ENCODE measurements at regions not wholly inside any gene's neighbourhood (a gene's known extent, or its start where the extent isn't known, plus 50 kb on each side); places are given as distances from the start of the nearest gene placed in this dataset.
"Not testable (repeated sequence)": the region's sequence is repeated elsewhere in the genome, so short reads cannot be mapped to it uniquely, and the experiment has no call there.

DNA sequence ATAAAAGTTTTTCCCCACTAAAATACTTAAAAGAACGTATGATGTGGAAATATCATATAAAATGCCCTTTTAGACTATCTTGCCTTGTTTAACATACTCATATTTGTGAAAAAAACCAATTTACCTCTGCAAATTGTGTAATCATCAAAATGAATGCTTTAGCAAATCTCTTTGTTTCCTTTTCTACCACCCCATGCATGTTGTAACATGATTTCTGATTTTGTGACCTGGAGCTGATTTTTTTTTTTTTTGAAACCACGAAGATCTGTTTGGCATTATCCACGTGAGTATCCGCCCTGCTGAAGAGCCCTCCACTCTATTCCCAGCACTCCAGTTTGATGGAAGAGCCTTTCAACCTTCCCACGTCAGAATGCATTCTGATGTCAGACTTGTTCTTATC, 245.8 kb upstream of the NBEA start:
- DNase-seq (ENCODE audit: low read depth): no peak

DNA sequence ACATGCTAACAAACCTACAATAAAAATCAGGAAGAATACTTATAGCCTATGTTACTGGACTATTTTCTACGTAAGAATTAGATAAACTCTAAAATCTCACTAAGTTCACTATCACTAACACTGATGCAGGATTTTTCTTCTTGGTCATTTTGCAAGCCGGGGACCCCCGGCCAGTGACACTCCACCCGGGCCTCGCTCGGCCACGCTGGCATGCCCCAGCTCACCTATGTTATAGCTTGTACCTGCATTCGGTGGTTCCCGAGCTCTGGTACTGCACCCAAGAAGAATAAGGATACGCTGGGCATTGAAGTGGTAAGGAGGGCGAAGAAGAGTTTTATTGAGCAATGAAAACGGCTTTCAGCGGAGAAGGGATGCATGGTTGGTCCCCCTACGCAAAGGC, 245.3 kb upstream of the NBEA start:
- no peak for DNase-seq (ENCODE audit: low read depth)

DNA sequence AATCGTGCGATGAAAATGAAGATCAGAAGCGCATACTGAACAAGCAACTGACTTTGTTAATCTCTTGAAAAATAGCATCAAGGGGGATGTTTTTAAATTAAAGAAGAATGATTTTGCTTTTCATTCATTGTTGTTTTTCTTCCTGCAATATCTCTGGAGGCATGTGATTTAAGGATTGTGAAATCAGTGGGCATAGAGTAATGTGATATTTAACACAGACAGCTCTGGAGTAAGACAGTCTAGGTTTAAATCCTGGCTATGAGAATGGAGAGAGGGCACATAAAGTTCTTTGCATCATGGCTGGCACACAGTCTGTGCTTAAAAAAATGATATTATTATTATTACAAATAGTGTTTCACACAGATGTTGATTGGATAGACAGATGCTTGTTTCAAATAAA, 243.1 kb upstream of the NBEA start:
- no peak for DNase-seq (ENCODE audit: low read depth)

DNA sequence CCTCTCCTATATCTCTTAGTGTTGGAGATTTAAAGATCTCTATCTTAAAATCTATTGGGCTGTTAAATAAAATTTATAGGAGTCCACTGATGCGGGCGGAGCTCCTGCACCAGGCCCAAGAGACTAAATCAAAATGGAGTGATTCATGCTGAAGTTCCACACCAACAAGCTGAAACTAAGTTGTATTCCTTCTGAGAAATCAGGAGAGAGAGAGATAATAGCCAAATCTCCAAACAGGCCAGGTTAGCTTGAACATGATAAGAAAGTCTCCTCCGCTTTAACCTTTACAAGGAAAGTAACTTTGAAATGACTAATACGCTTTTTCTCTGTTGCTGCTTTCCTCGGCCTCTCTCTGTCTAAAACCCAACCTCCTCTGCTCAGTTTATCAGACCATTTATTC, 241.9 kb upstream of the NBEA start:
- no peak for DNase-seq (ENCODE audit: low read depth)

DNA sequence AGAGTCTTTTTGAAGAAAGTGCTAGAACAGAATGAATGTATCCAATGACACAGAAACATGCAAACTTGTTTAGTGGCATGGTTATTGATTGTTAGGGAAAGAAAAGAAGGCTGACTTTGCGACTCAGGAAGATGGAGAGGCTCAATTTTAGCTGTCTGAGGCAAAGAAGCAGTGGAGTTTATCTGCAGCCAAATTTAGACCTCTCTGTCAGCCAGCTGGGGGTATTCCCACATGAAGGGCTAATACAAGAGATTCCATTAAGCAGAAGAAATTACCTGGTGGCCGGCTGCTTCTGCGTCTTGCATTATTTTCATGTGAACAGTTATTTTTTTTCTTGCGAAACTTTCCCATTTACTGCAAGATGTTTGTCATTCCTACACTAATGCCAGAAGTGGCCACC, 240.2 kb upstream of the NBEA start:
- no peak for DNase-seq (ENCODE audit: low read depth)

DNA sequence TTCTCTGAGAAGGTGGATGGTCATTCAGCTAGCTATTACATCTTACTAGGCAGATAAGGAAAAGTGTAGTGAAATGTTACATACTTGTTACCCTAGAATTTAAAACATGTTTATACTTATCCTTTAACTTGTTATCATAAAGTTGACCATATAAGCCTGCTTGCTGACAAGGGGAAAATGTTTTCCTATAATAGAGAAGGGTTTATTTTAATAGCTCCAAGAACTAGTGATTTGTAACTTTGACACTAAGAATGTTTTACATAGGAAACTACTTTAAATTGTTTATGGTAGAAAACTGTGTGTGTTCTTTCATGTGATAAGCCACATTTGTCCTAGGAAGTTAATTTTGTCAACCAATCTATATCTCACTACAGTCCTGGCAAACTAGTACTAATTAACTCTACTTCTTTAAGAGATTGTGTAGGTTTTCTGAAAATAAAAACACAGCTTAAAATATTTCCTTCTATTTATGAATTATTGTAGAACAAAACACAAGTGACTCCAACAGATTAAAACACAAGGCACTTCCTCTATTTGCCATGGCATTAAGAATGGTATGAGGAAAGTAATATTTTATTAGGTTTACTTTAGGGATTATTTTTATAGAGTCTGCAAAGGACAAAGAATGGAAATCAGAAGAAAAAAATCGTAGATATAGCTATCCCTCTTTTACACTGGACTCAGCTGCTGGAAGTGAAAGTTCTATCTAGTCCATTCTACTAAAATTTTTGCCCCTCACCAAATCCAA, 233.3 kb upstream of the NBEA start:
- no peak for DNase-seq (ENCODE audit: low read depth)

DNA sequence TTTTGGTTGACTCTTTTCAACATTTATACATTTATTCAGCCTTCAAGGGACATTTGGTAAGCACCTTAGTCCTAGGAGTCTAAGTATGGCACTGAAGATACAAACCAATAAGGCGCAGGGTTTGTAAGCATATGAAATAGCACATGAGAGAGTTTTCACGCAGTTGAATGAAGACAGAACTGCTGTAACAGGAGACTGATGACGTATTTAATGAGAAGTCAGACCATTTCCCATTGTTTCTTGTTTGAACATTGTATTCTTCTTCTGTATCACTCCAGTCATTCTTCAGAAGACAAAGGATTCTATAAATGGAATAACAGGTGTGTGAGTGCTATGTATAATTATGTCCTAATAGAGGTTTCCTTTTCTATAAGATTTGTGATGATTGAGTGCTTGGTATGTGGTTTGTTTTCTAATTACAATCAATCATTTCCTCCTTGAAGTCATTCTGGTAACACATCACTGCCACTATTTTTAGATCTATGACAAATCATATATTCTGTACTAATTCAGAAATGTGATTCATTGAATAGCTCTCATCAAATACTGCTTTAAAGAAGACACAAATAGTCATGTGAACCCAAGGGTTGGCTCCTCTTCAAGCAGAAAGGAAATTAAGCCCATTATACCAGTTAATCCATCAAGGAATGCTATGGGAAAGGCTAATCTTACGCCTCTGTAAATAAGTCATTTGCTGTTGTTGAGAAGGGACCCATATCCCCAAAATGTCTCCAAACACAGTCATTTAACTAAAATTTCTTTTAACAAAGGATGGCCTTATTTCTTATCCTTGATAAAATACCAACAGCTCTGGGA, 222.8 kb upstream of the NBEA start:
- no peak for DNase-seq (ENCODE audit: low read depth)

DNA sequence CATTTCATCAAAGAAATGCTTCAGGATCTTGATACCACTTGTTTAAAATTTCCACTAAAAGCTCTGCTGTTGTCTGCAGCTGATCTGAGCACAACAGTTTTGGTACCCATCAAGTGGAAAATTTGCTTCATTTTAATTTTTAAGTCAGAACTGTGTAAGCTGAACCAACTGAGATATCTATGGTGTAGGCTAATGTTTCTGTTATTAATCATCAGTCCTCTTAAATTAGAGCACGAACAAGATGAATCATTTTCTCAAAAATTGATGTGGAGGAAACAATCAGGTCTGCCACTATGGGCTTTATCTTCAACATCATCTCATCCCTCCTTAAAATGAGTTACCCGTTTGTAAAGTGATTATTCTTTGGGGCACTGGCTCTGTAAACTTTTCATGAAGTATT, 221.5 kb upstream of the NBEA start:
- DNase-seq (ENCODE audit: low read depth): no peak

DNA sequence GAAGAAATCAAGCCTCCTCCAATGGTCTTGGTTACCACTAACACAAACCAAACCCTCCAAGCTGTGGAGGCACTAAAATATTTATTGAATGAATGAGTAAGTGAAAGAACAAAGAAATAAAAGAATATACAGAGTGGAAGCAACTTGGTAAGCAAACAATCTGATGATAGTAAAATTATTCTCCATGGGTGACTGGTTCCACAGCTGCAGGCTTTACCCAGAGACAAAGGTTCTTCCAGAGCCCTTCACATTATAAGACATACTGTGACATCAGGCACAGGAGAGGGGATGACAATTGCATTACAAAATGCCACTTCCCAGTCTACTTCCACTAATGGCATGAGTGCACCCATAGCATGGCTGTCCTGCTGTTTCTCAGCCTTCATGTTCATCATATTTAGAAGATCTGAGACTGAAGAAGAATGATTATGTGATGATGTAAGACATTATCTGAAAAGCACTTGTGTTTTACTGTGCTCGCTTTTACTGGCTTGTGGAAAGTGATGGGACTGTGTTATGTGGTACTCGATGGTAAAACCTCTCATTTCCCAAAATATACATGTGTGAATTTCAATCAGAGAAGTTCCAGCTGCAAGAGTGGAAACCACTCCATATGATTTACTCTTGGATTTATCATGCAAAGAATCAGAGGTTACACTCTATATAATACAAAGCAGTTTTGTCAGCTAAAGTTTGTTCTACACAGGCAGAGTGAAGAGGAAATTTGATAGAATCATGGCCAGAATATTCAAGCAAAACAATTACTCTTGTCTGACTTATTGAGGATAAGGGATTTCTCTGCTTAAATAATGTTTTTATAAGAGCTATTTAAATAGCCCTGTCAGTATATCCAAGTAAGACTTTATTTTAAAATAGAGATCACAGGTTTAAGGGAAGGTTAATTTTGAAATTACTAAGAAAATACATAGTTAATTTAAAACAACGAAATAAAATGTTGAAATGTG, 220.2 kb upstream of the NBEA start:
- DNase-seq (ENCODE audit: low read depth): no peak

DNA sequence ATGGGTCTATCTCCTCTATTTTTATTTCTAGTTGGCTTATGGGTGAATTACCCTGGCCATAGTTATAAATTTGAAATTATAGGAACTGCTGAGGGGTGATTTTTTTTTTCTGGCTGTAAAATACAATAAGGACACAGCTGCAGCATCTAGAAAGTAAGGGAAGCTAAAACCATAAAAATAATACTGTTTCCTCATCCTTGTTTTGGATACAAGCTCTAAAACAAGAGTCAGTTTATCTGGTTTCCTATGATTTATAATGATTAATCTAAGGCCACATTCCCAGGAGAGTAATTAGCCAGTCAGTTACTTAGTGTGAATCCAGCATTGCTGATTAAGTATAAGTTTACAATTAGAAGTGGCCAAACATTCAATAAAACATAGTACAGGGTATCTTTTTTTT, 219.1 kb upstream of the NBEA start:
- DNase-seq (ENCODE audit: low read depth): no peak

DNA sequence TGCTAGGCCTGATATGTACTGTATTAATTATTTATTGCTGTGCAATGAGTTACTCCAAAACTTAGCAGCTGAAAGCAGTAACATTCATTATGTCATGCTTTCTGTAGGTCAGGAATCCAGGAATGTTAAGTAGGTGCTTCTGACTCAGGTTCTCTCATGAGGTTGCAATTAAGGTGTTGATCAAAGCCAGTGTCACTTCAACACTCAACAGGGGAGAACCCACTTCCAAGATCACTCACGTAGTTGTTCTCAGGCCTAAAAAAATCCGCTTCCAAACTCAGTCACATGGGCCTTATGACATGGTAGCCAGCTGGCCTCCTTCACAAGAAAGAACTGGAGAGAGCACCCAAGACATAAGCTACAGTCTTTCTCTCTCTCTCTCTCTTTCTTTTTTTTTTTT, 211.1 kb upstream of the NBEA start:
- DNase-seq (ENCODE audit: low read depth): no peak

DNA sequence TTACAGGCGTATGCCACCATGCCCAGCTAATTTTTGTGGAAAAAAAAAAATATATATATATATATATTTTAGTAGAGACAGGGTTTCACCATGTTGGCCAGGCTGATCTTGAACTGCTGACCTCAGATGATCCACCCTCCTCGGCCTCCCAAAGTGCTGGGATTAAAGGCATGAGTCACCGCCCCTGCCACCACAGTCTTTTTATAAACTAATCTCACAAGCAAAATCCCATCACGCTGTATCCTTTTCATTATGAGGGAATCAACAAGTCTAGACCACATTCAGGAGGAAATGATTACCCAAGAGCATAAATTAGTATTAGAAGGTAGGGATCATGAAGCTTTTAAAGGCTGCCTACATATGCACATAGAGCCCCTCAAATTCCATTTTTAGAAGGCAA, 210.6 kb upstream of the NBEA start:
- DNase-seq (ENCODE audit: low read depth): no peak

DNA sequence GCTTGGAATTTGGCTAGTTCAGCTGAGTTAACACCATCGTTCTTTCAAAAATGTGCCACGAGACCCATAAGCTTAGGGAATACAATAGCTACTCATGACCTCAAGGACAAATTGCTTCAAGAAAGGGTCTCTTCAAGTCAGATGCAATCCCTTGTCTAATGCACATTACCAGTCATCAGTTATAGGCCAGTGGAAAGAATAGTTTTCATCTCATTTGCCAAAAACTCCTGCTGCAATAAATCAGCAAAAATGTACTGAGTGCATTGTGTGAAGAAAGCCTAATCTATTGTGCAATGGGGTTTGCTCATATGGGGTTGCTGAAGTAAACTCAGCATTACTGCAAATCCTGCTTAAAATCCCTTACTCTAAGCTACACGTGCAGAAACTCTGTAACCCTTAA, 208.3 kb upstream of the NBEA start:
- no peak for DNase-seq (ENCODE audit: low read depth)

DNA sequence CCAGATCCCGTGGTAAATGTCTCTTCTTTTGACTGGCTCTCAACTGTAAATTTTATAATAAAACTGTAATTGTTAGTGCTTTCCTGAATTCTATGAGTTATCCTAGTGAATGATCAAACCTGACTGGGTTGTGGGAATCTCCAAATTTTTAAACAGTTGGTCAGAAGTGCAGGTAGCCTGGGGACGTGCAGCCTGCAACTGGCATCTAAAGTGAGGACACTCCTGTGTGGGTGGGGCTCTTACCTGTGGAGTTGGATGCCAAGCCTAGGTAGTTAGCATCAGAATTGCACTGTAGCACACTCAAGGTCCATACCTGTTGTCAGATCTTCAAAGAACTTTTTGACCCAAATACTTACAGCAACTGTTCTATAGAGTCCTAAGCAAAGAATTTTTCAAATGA, 207.1 kb upstream of the NBEA start:
- no peak for DNase-seq (ENCODE audit: low read depth)

DNA sequence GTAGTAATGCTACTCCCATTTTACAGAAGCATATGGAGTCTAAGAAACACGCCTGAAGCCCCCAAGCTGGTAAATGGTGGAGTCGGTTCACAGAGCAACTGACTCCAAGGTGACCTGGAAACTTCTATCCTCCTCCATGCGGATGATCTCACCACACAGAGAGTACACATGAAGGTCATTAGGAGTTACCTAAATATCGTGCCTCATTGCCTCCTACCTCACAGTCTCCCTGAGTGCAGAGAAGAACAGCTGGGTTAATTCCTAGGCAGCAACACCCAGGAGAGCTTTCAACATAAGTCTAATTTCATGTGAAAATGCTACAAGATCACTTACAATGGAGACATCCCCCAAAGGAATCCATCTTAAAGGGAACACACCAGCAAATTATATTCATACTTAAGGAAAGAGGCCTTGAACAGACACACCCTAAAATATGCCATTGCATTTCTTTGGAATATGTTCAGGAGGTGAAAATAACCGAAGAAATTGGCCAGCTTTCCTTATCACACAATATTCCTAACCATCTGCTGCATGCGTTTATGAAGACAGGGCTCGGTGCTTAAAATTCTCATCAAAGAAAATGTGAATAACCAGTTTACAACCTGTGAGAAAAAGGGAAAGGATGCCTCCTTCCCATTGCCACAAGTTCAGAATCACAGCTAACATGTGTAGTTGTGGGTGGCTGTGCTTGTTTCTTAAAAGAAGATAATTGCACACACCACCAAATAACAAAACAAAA, 203.6 kb upstream of the NBEA start:
- DNase-seq (ENCODE audit: low read depth): no peak

DNA sequence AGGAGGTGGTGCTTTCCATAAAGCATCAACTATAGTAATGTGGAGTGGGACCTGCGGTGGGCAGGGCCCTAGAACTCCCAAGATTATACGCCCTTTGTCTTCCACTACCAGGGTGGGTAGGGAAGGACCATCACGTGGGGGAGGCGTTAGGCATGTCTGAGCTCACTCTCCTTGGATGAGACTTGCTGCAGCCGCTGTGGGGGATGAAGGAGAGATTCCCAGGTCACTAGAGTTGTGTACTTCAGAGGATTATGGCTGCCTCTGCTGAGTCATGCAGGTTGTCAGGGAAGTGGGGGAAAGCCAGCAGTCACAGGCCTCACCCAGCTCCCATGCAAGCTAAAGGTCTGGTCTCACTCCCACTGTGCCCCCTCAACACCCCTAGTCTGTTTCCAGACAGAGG, 195.0 kb upstream of the NBEA start:
- DNase-seq (ENCODE audit: low read depth): not testable (repeated sequence)

DNA sequence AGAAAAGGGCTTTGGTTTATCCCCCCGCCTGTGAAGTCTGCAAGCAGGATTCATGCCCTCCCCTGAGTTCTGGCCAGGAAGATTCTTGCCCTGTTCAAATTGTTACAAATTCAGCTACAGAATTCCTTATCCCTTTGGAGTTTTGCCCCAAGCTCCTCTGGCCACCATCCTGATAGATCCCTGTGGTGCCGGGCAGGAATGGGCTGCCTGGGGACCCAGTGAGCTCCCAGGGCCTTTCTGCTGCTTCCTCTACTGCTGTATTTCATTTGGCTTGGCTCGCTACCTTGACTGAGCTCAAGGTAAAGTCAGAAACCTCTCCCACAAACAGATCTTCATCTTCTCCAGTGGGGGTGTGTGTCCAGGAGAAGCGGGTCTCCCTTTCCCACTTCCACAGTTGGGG, 194.6 kb upstream of the NBEA start:
- no peak for DNase-seq (ENCODE audit: low read depth)

DNA sequence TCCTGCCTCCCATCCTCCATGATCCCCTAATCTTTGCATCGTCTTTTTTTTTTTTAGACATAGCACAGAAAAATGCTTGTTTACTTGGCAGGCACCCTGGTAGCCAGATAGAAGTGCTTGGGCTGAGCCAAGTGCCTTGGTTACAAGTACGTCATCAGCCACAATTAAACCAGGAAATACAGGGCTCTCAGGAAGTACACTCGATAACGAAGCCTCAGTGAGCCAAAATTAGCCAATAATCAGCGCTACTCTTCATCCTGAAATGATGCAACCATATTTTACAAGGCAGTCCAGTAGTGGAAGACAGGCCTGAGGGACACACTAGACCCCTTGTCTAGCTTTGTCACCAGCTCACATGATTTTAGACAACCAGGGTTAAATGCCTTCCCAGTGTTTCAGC, 194.0 kb upstream of the NBEA start:
- DNase-seq (ENCODE audit: low read depth): no peak

DNA sequence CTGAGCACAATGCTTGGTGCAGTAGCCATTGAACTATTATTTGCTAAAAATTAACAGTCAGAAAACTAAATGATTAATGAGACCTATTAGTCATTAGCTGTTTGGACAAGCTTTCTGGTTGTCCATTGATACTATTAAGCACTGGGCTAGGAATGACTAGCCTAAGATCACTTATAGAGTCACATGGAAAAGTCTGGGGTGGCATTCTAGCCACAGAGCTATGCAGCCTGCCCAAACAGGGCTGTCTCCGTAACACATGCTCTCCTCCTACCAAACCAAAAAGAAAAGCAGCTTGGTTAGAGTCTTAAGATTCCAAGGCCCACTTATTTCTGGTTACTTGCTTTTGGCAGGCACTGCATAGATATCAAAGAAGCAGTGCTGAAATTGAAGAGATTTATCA, 193.5 kb upstream of the NBEA start:
- DNase-seq (ENCODE audit: low read depth): no peak

DNA sequence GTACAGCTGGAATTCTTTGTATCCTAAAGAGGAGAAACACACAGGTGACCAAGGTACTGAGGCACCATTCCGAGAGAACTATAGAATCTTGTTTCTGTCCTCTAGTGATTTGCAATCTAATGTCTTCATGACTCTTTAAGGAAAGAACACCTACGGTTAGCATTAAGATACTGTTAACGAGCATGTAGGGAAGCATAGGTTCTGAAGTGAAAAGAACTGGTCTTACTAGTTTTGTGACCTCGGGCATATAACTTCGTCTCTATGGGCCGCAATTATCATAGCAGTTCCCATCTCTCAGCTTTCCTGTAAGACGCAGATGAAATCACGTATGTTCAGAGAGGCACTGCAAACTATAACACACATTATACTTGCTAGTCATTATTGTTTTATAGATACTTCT, 193.0 kb upstream of the NBEA start:
- DNase-seq (ENCODE audit: low read depth): no peak

DNA sequence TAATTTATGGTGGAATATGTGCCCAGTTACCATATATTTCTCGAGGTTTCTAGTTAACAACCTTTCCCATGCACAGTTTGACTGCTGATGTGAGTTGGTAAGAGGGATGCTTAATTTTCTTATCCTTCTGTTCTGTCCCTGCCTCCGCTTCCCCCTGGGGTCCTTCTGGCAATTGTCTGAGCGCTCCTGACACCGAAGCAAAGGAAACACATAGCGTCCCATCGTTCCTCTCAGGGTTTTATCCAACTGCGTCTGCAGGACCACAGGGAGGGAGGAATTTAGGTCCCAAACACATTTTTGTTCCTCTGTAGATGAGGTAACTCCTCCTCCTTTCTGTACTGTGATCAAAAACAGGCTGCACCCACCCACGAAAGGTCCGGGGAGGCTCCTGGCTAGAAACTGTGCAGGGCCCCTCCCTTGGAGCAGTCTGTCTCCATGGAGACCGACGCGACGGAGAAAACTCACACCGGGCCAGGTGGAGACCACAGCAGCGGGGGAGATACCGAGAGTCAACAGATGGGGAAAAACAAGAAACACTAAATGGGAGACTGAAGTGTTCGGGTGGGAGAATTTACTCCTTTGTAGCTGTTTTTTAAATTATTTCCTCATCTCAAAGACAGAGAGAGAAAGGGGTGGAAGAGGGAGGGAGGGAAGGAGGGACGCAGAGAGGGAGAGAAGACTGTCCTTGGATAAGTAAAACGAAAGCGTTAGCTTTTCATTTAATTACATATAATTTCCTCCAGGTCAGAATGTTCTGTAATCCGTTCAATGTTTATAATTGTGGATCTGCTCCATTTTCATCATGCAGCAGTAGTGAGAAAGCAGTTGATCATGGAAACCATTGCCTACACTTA, 191.8 kb upstream of the NBEA start:
- DNase-seq (ENCODE audit: low read depth): no peak

All from stimulated activated CD8-positive, alpha-beta memory T cell treated with anti-CD3 and anti-CD28 coated beads, Interleukin-7, amount 100 ng/mL, for 24 hours (primary cell).